Fibroblast of the conjunctiva (primary cell): ENCODE measurements at regions not wholly inside any gene's neighbourhood (a gene's known extent, or its start where the extent isn't known, plus 50 kb on each side); places are given as distances from the start of the nearest gene placed in this dataset.
"Not testable (repeated sequence)": the region's sequence is repeated elsewhere in the genome, so short reads cannot be mapped to it uniquely, and the experiment has no call there.

Experiments
- DNase-seq: peaks from one replicate; pipeline ENCODE4 v3.0.0-alpha.2; 2010; ENCODE audit warnings: low read depth

- no peak for DNase-seq
These were observed 51.9 kb upstream of the PTPRJ start for GRCh38 chr11:47928426-47928825.

GRCh38 chr11:47924184-47924691 lies 56.1 kb upstream of the PTPRJ start:
- DNase-seq: no peak

GRCh38 chr11:47923667-47924066 lies 56.7 kb upstream of the PTPRJ start:
- no peak for DNase-seq

- DNase-seq: not testable (repeated sequence)
These were observed 59.2 kb upstream of the PTPRJ start for GRCh38 chr11:47921080-47921555.

DNA sequence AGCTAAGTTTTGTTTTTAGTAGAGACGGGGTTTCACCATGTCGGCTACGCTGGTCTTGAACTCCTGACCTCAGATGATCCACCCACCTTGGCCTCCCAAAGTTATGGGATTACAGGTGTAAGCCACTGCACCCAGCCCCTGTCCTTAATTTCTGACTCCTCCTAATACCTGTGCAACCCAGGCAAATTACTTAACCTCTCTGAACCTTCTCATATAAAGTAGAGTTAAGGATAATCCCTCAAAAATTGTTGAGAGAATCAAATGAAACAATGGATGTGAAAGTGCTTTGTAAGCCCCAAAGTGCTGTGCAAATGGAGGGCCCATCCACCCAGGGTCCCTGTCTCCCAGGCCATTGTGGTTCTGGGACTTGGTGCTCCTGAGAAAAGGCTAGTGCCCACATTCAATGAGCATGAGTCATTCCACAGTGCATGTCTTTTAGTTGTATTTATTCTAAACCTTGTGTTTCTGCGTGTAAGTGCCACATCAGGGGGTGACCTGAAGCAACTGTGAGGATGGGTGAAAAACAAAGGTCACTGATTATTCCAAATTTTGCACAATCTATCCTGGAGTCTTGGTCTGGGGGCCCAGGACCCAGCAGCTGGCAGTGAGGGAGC lies 61.4 kb upstream of the PTPRJ start:
- no peak for DNase-seq

- no peak for DNase-seq
These were observed 62.0 kb upstream of the PTPRJ start for GRCh38 chr11:47918370-47918690.

DNA sequence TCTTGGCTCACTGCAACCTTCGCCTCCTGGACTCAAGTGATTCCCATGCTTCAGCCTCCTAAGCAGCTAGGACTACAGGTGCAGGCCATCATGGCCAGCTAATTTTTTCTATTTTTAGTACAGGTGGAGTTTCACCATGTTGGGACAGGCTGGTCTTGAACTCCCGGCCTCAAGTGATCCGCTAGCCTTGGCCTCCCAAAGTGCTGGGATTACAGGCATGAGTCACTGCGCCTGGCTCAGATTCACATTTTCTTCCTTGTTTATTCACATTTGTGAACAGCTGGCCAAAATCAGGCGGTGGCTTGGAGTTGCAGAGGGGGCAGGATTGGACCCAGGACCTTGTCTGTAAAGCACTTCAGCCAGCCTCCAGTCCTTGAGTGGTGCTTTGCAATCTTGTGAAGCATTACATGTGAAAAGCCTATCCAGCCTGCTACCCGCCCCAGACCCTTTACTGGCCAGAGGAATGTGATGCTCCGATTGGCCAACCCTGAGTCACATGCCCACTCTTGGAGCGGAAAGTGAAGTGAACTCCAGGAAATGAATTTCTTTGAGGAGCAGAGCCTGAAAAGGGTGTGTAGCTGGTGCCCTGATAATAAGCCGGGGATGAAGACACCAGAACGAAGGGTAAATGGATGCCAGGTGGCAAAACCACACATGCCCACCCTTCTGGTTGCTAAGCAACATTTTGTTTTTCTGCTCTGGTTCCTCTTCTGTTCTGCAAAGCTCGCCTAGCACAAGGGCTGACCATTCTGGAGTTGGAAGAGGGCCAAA lies 62.6 kb upstream of the PTPRJ start:
- peak; percentile 98 for DNase-seq

GRCh38 chr11:47916361-47916841 lies 64.0 kb upstream of the PTPRJ start:
- DNase-seq: no peak

GRCh38 chr11:47915783-47916182 lies 64.6 kb upstream of the PTPRJ start:
- DNase-seq: no peak

DNA sequence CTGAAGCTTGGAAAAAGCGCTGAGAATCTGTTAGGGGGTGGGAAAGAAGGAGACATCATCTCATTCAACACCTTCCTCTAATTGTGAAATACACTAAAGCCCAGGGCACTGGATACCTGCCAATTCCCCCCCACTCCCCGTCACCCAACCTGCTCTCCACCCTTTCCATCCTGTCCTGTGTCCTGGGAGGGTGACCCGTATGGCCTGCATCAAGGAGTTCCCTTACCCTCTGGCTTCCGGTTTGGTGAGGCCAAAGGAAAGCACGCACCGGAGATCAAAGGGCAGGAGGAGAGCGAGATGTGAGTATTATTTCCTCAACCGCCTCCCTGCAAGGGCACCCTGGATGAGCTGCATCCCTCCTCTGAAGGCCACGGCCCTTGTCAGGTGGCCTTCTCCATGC lies 65.0 kb upstream of the PTPRJ start:
- DNase-seq: no peak

DNA sequence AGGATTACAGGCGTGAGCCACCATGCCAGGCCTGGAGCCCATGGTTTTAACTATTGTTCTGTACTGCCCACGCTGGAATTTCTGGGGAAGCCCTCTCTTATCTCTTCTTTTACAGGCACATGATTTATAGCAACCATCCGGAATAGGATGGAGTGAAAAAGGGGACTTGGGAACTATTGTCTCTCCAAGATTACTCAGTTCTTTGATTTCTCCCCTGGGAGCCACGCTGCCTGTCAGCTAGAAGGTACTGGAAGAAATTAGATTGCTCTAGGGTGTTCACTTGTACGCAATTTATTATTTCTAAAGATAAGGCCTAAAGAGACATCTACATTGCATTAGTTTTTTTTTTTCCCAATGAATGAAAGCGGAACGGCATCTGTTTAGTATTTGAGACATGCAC lies 65.6 kb upstream of the PTPRJ start:
- no peak for DNase-seq

DNA sequence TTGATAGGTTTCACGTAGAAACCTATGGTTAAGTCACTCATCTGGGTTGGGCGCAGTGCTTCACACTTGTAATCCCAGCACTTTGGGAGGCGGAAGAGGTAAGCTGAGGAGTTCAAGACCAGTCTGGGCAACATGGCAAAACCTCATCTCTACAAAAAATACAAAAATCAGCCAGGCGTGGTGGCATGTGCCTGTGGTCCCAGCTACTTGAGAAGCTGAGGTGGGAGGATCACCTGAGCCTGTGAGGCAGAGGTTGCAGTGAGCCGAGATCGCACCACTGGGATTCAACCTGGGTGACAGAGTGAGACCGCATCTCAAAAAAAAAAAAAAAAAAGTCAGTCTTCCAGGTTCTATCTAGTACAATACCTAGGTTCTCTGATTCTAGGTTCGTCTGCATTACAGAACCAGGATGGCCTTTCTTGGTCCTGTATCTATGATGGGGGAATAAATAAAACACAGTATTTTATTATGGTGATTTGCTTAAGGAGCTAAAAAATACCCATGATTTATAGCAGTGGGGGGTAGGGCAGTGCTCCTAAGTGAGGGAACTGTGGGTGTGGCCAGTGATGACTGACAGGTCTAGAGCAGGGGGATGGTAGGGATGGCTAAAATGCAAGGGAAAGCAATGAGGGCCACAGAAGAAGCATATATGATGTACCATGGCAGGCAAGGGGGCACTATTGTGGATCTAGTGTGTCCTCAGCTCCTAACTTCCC lies 65.5 kb upstream of the NUP160 start:
- no peak for DNase-seq

DNA sequence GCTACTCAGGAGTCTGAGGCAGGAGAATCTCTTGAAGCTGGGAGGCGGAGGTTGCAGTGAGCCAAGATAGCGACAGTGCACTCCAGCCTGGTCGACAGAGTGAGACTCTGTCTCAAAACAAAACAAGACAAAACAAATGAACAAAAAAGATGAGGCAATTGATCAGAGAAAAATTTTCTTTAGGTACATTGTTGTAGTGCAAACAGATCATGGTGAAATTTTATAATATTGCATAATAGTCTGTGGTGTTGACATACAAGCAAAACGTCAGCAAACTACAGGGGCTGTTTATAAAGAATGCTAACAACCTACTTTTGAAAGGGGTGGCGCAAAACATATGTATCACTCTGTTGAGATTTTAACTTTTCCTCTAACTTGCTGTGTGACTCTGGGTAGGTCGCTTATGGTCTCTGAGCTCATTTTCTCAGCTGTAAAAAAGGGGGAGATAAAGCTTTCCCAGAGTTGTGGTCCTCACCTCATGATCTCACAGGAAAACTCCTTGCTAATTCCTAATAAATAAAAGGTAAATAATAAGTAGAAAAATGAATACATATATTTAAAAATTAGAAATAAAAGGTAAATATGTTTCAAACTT lies 64.8 kb upstream of the NUP160 start:
- DNase-seq: no peak

DNA sequence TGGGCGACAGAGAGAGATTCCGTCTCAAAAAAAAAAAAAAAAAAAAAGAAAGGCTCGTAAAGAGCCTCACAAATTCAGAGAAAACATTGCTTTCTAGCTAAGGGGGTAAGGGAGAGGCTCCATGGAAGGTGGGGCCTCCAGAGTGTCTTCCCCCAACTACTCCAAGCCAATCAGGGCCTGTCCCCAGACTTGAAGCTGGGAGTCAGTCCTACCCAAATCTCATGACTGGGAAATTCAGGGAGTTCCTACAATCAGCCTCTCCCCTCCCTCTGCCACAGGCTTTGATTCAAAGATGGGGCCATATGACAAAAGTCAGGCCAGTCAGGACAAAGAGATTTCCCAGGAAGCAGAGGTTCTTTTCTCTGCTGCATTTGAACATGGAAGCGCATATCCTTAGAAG lies 63.0 kb upstream of the NUP160 start:
- DNase-seq: no peak

DNA sequence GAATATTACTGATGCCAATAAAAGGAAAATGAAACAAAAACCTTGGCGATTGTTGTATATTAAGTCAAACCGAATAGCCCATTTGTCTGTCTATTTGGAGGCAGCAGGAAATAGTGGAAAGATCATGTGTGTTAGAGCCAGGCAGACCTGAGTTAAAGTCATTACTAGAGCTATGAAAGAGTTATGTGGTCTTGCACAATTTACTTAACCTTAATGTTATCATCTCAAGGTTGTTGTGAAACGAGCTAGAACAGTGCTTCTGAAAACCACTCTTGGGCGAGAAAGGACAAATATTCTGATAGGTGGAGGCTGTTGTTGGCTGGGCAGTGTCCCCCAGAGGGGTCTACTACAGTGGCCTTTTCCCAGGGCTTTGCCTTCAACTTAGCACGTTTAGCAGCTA lies 60.0 kb upstream of the NUP160 start:
- no peak for DNase-seq

DNA sequence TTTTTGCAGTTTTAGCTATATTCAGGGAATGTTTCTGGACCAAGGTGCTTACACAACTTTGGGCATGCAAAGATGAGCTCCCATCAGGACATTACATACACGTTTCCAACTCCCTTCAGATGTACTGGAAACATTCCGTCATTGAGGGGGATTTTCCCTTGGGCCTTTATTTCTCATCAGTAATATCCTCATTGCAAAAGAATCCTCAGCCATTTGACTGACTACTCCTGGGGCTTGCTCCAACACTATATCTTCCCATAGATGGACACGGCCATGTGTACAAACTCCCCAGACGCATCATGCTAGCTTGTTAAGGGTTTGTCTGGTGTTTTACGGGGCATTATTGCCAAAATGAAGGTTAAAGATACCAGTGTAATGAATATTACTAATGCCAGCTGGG lies 59.3 kb upstream of the NUP160 start:
- DNase-seq: no peak

DNA sequence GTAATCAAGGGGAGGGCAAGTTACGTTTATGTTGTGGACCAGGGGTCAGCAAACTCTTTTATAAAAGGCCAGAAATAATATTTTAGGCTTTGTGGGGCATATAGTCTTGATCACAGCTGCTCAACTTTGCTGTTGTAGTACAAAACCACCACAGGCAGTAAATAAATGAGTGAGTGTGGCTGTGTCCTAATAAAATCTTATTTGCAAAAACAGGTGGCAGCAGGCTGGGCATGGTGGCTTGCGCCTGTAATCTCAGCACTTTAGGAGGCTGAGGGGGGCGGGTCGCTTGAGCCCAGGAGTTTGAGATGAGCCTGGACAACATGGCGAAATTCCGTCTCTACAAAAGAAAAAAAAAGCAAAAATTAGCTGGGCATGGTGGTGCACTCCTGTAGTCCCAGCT lies 57.9 kb upstream of the NUP160 start:
- no peak for DNase-seq

DNA sequence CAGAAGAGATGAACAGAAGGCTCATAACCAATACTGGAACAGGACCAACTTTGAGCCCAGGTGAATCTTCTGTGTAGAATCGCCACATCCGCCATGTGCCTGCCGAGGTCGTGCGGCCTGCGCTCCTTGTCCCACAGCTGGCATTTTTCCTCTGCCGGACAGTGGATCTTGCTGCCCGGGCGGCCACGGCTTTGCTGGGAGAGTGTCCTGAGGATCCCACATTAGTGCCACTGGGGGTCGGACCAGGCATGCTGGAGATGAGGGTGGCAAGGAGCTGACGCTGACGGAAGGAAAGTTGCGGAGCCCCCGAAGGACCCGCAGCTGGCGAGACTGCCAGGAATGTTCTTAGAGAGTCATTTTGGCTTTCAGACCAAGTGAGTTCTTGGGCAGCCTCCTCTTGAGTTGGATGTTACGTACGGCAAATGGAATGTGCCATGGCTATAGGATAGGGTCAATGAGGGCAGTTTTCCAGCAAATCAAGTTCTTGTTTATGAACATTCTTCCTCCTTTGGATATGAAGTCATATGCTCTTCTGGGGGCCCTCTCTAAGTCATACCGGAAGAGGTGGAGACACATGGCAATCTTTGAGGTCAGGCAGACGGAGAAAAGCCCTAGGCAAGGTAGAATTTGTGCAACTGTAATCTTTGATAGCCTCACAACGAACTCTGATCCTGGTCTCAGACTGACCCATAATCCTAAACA lies 57.4 kb upstream of the NUP160 start:
- peak; percentile 46 for DNase-seq

DNA sequence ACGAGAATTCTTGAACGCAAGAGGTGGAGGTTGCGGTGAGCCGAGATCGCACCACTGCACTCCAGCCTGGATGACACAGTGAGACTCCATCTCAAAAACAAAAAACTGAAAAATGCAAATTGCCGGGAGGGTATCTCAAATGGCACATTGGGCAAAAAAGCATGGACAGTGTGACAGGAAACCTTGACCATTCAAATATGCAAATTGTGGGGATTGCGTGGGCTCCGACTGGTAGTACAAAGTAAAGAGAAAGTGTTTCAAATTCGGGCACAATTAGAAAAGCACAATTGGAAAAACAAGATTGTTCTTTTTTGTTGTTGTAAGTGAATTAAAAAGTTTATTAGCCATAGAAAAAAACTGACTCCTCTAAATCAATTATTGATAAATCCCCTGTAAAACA lies 56.7 kb upstream of the NUP160 start:
- DNase-seq: no peak

DNA sequence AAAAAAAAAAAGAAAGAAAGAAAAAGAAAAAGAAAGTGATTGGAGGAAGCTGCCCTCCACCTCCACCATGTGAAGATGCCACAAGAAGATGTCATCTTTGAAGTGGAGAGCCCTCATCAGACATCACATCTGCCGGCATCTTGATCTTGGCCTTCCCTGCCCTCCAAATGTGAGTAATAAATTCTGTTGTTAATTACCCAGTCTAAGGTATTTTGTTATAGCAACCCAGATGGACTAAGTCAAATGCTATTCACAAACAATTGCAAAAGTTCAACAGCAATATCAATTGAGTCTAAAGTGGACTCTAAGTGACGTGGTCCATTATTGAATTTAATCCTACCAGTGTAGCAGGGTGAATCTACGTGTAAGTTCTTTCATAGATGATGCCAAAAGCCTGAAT lies 55.9 kb upstream of the NUP160 start:
- DNase-seq: no peak

DNA sequence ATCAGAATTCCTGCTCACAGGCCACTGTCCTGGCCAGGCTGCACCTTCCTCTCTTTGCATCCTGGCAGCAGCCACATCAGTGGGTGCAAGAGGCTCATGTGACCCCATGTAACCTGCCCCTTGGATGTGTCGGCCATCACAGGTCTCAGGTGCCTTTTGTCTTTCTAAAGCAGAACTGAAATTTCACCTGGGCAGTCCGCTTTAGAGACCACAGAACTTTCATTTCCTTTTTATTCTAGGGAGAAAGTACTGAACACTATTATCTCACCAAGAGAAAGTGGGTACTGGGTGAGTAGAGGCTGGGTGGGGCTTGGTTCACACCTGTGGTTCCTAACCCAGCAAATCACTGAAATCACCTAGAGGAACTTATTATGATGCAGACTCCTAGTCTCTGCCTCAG lies 51.7 kb upstream of the NUP160 start:
- no peak for DNase-seq
